CD14-positive monocyte (primary cell): ENCODE measurements at regions not wholly inside any gene's neighbourhood (a gene's known extent, or its start where the extent isn't known, plus 50 kb on each side); places are given as distances from the start of the nearest gene placed in this dataset.

ENCODE experiments used
- DNase-seq, 3 donors: peaks; one replicate each; pipeline ENCODE4 v3.0.0-alpha.2; 2011 to 2022
- H2AFZ ChIP-seq: 2 replicates; pipeline ENCODE4 v1.6.0; 2012; ENCODE audit warnings: mild to moderate bottlenecking, low read depth, low read length, inconsistent platforms; ENCODE audit not compliant: insufficient read depth, poor library complexity, severe bottlenecking
- H3K27ac ChIP-seq, 2 donors: 1 replicate in 1 of 2; 2 replicates in 1 of 2; pipeline ENCODE4 v1.5.1; 2012 to 2013; ENCODE audit warnings: low read length in 2 of 2, control low read depth in 1 of 2, inconsistent platforms in 1 of 2, low read depth in 1 of 2, mild to moderate bottlenecking in 1 of 2
- H3K27me3 ChIP-seq, 2 donors: one replicate each; pipeline versions ENCODE4 v1.6.0 to v1.6.1; 2011 to 2013; ENCODE audit warnings: low read length in 2 of 2; ENCODE audit not compliant: control insufficient read depth in 2 of 2, insufficient read depth in 2 of 2
- H3K36me3 ChIP-seq, 2 donors: replicated peaks in 1 of 2; 1 replicate in 1 of 2; 2 replicates in 1 of 2; pipeline versions ENCODE4 v1.5.1 to v1.6.1; 2012 to 2013; ENCODE audit warnings: low read length in 2 of 2, control low read depth in 1 of 2, inconsistent platforms in 1 of 2, mild to moderate bottlenecking in 1 of 2; ENCODE audit not compliant: insufficient read depth in 2 of 2, control insufficient read depth in 1 of 2
- H3K4me1 ChIP-seq, 2 donors: 1 replicate in 1 of 2; 2 replicates in 1 of 2; pipeline versions ENCODE4 v1.5.1 to v1.6.1; 2012 to 2013; ENCODE audit warnings: low read length in 2 of 2, control low read depth in 1 of 2, inconsistent platforms in 1 of 2, mild to moderate bottlenecking in 1 of 2, moderate library complexity in 1 of 2; ENCODE audit not compliant: insufficient read depth in 2 of 2, control insufficient read depth in 1 of 2
- H3K4me2 ChIP-seq: replicated peaks from 2 replicates; pipeline ENCODE3; 2012; ENCODE audit warnings: low read length, moderate library complexity, mild to moderate bottlenecking; ENCODE audit not compliant: poor library complexity, severe bottlenecking; ENCODE audit errors: extremely low read depth
- H3K4me3 ChIP-seq, 3 experiments: fragments of 200-600 bp in 1 of 3; sonication (generic) in 1 of 3; replicated peaks in 1 of 3; 1 replicate in 2 of 3; 2 replicates in 1 of 3; pipeline ENCODE4 v1.5.1; 2011 to 2013; ENCODE audit warnings: low read length in 3 of 3, mild to moderate bottlenecking in 3 of 3, control low read depth in 2 of 3, low read depth in 2 of 3, inconsistent platforms in 1 of 3, moderate library complexity in 1 of 3
- H3K79me2 ChIP-seq: 2 replicates; pipeline ENCODE4 v1.6.0; 2012; ENCODE audit warnings: mild to moderate bottlenecking, control low read depth, inconsistent platforms, low read length, moderate library complexity; ENCODE audit not compliant: insufficient read depth
- H3K9ac ChIP-seq: 2 replicates; pipeline ENCODE4 v1.6.0; 2017; ENCODE audit warnings: low read length, mild to moderate bottlenecking; ENCODE audit not compliant: insufficient read depth, poor library complexity, severe bottlenecking
- H3K9me3 ChIP-seq, 2 donors: replicated peaks in 1 of 2; 1 replicate in 1 of 2; 2 replicates in 1 of 2; pipeline versions ENCODE4 v1.5.1 to v1.6.1; 2012 to 2013; ENCODE audit warnings: low read length in 2 of 2, control low read depth in 1 of 2; ENCODE audit not compliant: control insufficient read depth in 1 of 2, insufficient read depth in 1 of 2
- H4K20me1 ChIP-seq: 2 replicates; pipeline ENCODE4 v1.6.0; 2012; ENCODE audit warnings: mild to moderate bottlenecking, low read length, control low read depth, moderate library complexity; ENCODE audit not compliant: insufficient read depth
- H3K27ac Mint-ChIP-seq, 7 donors: one replicate each; pipeline ENCODE4 v1.8.0; 2020; ENCODE audit warnings: mild to moderate bottlenecking in 7 of 7, mixed read lengths in 7 of 7, moderate library complexity in 6 of 7, inconsistent platforms in 2 of 7
- H3K27me3 Mint-ChIP-seq, 3 donors: one replicate each; pipeline ENCODE4 v1.8.0; 2021 to 2022; ENCODE audit warnings: low read depth in 3 of 3, mild to moderate bottlenecking in 3 of 3, mixed read lengths in 3 of 3, moderate library complexity in 3 of 3, inconsistent platforms in 1 of 3
- H3K36me3 Mint-ChIP-seq, 2 donors: one replicate each; pipeline ENCODE4 v1.8.0; 2020; ENCODE audit warnings: mixed read lengths in 2 of 2, inconsistent platforms in 1 of 2, mild to moderate bottlenecking in 1 of 2
- H3K4me1 Mint-ChIP-seq: one replicate; pipeline ENCODE4 v1.8.0; 2020; ENCODE audit warnings: mild to moderate bottlenecking, mixed read lengths
- H3K4me3 Mint-ChIP-seq, 2 donors: one replicate each; pipeline ENCODE4 v1.8.0; 2020; ENCODE audit warnings: mild to moderate bottlenecking in 2 of 2, mixed read lengths in 2 of 2, moderate library complexity in 1 of 2
- H3K9me3 Mint-ChIP-seq, 7 donors: one replicate each; pipeline ENCODE4 v1.8.0; 2020 to 2022; ENCODE audit warnings: mixed read lengths in 7 of 7, mild to moderate bottlenecking in 6 of 7, moderate library complexity in 6 of 7, inconsistent platforms in 2 of 7
- CTCF ChIP-seq: fragments of 200-600 bp; IDR thresholded peaks from one replicate; pipeline ENCODE4 v1.8.0; 2022; ENCODE audit warnings: antibody characterized with exemption, mild to moderate bottlenecking
- WGBS: methylation state at CpG from one replicate; pipeline ENCODE4 v1.1.5; 2013; ENCODE audit warnings: missing lambda C conversion rate; ENCODE audit not compliant: insufficient coverage; 5-methylcytosine and 5-hydroxymethylcytosine counted together
- intact Hi-C, 2 donors: fragments of 100-400 bp; cut with micrococcal nuclease; formaldehyde crosslinking; loops; one replicate each; pipeline versions ENCODE4 v1.15.0 to v1.15.1; 2023

DNA sequence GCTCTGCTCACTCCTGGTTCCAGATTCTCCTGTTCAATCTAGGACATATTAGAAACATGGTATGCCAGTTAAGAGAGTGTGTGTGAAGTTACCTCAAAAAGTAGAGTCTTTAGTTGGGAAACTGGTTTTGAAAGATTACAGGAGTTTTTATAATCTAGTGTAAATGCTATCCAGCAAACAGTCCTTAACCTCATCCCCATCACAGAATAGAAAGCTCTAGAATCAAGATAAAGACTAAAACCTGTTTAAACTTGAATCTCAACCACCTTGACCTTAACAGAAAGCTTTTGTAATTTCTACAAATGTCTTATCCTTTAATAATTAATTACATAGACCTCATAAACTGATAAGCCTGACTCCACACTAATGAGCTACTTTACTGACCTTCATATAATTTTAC, 1288.7 kb upstream of the SORCS1 start:
- Mint-ChIP-seq H3K27ac (no peak overlapping the region), H3K4me1 (no peaks in the 10 kb centered on the region), H3K36me3 (no peaks in the 10 kb centered on the region), H3K9me3 (peaks cover 0 to 3% (median 0%) of the 10 kb centered on the region in 7 donors), H3K4me3 (no peak overlapping the region), H3K27me3 (no peaks in the 10 kb centered on the region)
- Histone ChIP-seq H3K79me2 (no peaks in the 10 kb centered on the region), H3K4me2 (no peak overlapping the region), H3K27me3 (no peaks in the 10 kb centered on the region), H3K27ac (no peak overlapping the region), H3K9me3 (no peaks in the 10 kb centered on the region), H3K4me1 (no peaks in the 10 kb centered on the region), H3K4me3 (no peak overlapping the region), H3K36me3 (no peaks in the 10 kb centered on the region), H4K20me1 (no peaks in the 10 kb centered on the region), H2AFZ (no peak overlapping the region), H3K9ac (no peak overlapping the region)
- no peak for DNase-seq
- TF ChIP-seq CTCF = no peak
- intact Hi-C loops = no loop called here

GRCh38 chr10:108452533-108452932, 1288.0 kb upstream of the SORCS1 start:
- no peak for DNase-seq
- H3K4me1 Mint-ChIP-seq = no peaks in the 10 kb centered on the region
- Histone ChIP-seq H3K36me3 (no peaks in the 10 kb centered on the region), H3K27ac (no peak overlapping the region), H3K79me2 (no peaks in the 10 kb centered on the region), H3K27me3 (no peaks in the 10 kb centered on the region), H4K20me1 (no peaks in the 10 kb centered on the region), H3K9me3 (no peaks in the 10 kb centered on the region), H2AFZ (no peak overlapping the region), H3K4me1 (no peaks in the 10 kb centered on the region), H3K4me3 (no peak overlapping the region), H3K9ac (no peak overlapping the region), H3K4me2 (no peak overlapping the region)
- H3K9me3 Mint-ChIP-seq = peaks cover 0 to 3% (median 0%) of the 10 kb centered on the region in 7 donors
- H3K4me3 Mint-ChIP-seq = no peak overlapping the region
- TF ChIP-seq CTCF = no peak
- no peak overlapping the region for H3K27ac Mint-ChIP-seq
- H3K36me3 Mint-ChIP-seq = no peaks in the 10 kb centered on the region
- no peaks in the 10 kb centered on the region for H3K27me3 Mint-ChIP-seq
- 100% methylated on average over 3 of the region's 5 CpGs for WGBS
- intact Hi-C loops = no loop called here
